Loucy (cell line): ENCODE measurements at regions not wholly inside any gene's neighbourhood (a gene's known extent, or its start where the extent isn't known, plus 50 kb on each side); places are given as distances from the start of the nearest gene placed in this dataset.

Experiments used
- CTCF ChIP-seq: fragments of 200-600 bp; sonication (generic); conservative IDR thresholded peaks from 2 replicates; pipeline ENCODE4 v1.5.1; 2014; ENCODE audit warnings: mild to moderate bottlenecking, antibody characterized with exemption, low read length
- EZH2phosphoT487 ChIP-seq: fragments of 200-600 bp; IDR thresholded peaks from 2 replicates; pipeline ENCODE4 v1.6.1; 2018; ENCODE audit warnings: antibody characterized with exemption, mild to moderate bottlenecking, moderate library complexity, borderline replicate concordance

GRCh38 chr9:88934876-88935535, 56.3 kb upstream of the S1PR3 start:
- TF ChIP-seq CTCF (no peak), EZH2phosphoT487 (no peak)
